H1 (cell line): ENCODE measurements at regions not wholly inside any gene's neighbourhood (a gene's known extent, or its start where the extent isn't known, plus 50 kb on each side); places are given as distances from the start of the nearest gene placed in this dataset.

Experiments used
- CTCF ChIA-PET: fragments of 300-600 bp; sonication (Branson Sonifier 250); formaldehyde crosslinking; loops from one replicate; lab custom pipeline; 2021; ENCODE audit not compliant: partially characterized antibody; lab: Charles Lee
- POLR2A ChIA-PET: fragments of 300-600 bp; sonication (Branson Sonifier 250); formaldehyde crosslinking; loops from one replicate; lab custom pipeline; 2021; ENCODE audit warnings: inconsistent platforms; ENCODE audit not compliant: partially characterized antibody; lab: Charles Lee
- DNase-seq, 2 experiments: peaks; one replicate each; pipeline versions ENCODE4 v3.0.0 to v3.0.0-alpha.2; 2010 to 2022; ENCODE audit warnings: low spot score in 2 of 2, low read depth in 1 of 2, mixed read lengths in 1 of 2
- FAIRE-seq: peaks from 2 replicates; lab custom pipeline; 2011; peaks lifted over from hg19 to GRCh38; lab: Jason Lieb, UNC
- H2AFZ ChIP-seq: 2 replicates; pipeline ENCODE4 v1.8.1; 2012; ENCODE audit warnings: low read length, inconsistent platforms
- H2AK5ac ChIP-seq: 2 replicates; pipeline ENCODE4 v1.6.1; 2013; ENCODE audit warnings: low read depth, low read length
- H2BK120ac ChIP-seq: replicated peaks from 2 replicates; pipeline ENCODE3; 2013; ENCODE audit warnings: low read depth, low read length, inconsistent platforms
- H2BK12ac ChIP-seq: 2 replicates; pipeline ENCODE4 v1.6.1; 2013; ENCODE audit warnings: low read depth, low read length
- H2BK15ac ChIP-seq: 2 replicates; pipeline ENCODE4 v1.6.1; 2013; ENCODE audit warnings: low read length
- H2BK20ac ChIP-seq: 2 replicates; pipeline ENCODE4 v1.6.1; 2013; ENCODE audit warnings: low read length
- H2BK5ac ChIP-seq: 2 replicates; pipeline ENCODE4 v1.6.1; 2013; ENCODE audit warnings: low read depth, low read length
- H3K14ac ChIP-seq: 2 replicates; pipeline ENCODE4 v1.6.1; 2013; ENCODE audit warnings: inconsistent platforms; ENCODE audit not compliant: insufficient read length
- H3K18ac ChIP-seq: 2 replicates; pipeline ENCODE4 v1.6.1; 2013; ENCODE audit warnings: low read length; ENCODE audit errors: extremely low read depth
- H3K23ac ChIP-seq: 2 replicates; pipeline ENCODE4 v1.6.1; 2013; ENCODE audit warnings: inconsistent platforms; ENCODE audit not compliant: insufficient read length
- H3K23me2 ChIP-seq: 2 replicates; pipeline ENCODE4 v1.6.1; 2013; ENCODE audit warnings: low read depth, low read length
- H3K27ac ChIP-seq: 2 replicates; pipeline ENCODE4 v1.6.1; 2011; ENCODE audit warnings: low read depth, low read length, inconsistent platforms
- H3K27me3 ChIP-seq, 4 experiments: replicated peaks in 1 of 4; 1 replicate in 1 of 4; 2 replicates in 3 of 4; pipeline versions ENCODE4 v1.6.1 to v1.8.1; 2011 to 2013; ENCODE audit warnings: low read length in 3 of 4, mild to moderate bottlenecking in 3 of 4, inconsistent platforms in 2 of 4, mixed read lengths in 2 of 4, moderate library complexity in 1 of 4; ENCODE audit not compliant: control insufficient read depth in 3 of 4, insufficient read depth in 3 of 4; ENCODE audit errors: extremely low read depth in 1 of 4
- H3K36me3 ChIP-seq, 4 experiments: 2 replicates each; pipeline versions ENCODE4 v1.6.1 to v1.8.1; 2011 to 2013; ENCODE audit warnings: mild to moderate bottlenecking in 4 of 4, low read length in 3 of 4, moderate library complexity in 2 of 4, control low read depth in 1 of 4, inconsistent platforms in 1 of 4; ENCODE audit not compliant: insufficient read depth in 4 of 4, control insufficient read depth in 2 of 4
- H3K4ac ChIP-seq: replicated peaks from 2 replicates; pipeline ENCODE3; 2013; ENCODE audit warnings: low read length, low read depth, mixed read lengths, inconsistent platforms; ENCODE audit not compliant: insufficient read length
- H3K4me1 ChIP-seq, 4 experiments: replicated peaks in 1 of 4; 1 replicate in 1 of 4; 2 replicates in 3 of 4; pipeline versions ENCODE4 v1.6.1 to v1.8.1; 2011 to 2013; ENCODE audit warnings: low read length in 3 of 4, inconsistent platforms in 2 of 4, mixed read lengths in 1 of 4; ENCODE audit not compliant: insufficient read depth in 4 of 4, control insufficient read depth in 3 of 4
- H3K4me2 ChIP-seq, 2 experiments: 2 replicates each; pipeline versions ENCODE4 v1.6.1 to v1.8.1; 2011 to 2013; ENCODE audit warnings: low read depth in 2 of 2, low read length in 2 of 2, control low read depth in 1 of 2, inconsistent platforms in 1 of 2, mild to moderate bottlenecking in 1 of 2; ENCODE audit not compliant: insufficient read depth in 1 of 2
- H3K4me3 ChIP-seq, 4 experiments: fragments of 200-600, 300-600 bp in 1 of 4; sonication (generic), shearing (Covaris generic), sonication (Bioruptor Twin) in 1 of 4; 2 replicates each; pipeline versions ENCODE4 v1.5.1 to v1.8.1; 2011 to 2016; ENCODE audit warnings: low read length in 4 of 4, low read depth in 3 of 4, control low read depth in 2 of 4, inconsistent platforms in 2 of 4, mild to moderate bottlenecking in 2 of 4, mixed read lengths in 1 of 4, moderate library complexity in 1 of 4; ENCODE audit not compliant: insufficient read depth in 2 of 4; ENCODE audit errors: extremely low read depth in 1 of 4
- H3K56ac ChIP-seq: replicated peaks from 2 replicates; pipeline ENCODE3; 2013; ENCODE audit warnings: low read depth, mild to moderate bottlenecking, mixed read lengths, low read length, inconsistent platforms; ENCODE audit not compliant: insufficient read length
- H3K79me1 ChIP-seq: 2 replicates; pipeline ENCODE4 v1.6.1; 2013; ENCODE audit warnings: low read depth, low read length, control low read depth
- H3K79me2 ChIP-seq, 2 experiments: 2 replicates each; pipeline versions ENCODE4 v1.6.1 to v1.8.1; 2012 to 2013; ENCODE audit warnings: low read length in 2 of 2, mild to moderate bottlenecking in 2 of 2, inconsistent platforms in 1 of 2; ENCODE audit not compliant: insufficient read depth in 2 of 2, control insufficient read depth in 1 of 2
- H3K9ac ChIP-seq, 4 experiments: replicated peaks in 1 of 4; 1 replicate in 1 of 4; 2 replicates in 3 of 4; pipeline versions ENCODE4 v1.6.1 to v1.8.1; 2011 to 2013; ENCODE audit warnings: low read depth in 3 of 4, low read length in 3 of 4, control low read depth in 2 of 4, mild to moderate bottlenecking in 2 of 4, moderate library complexity in 2 of 4, inconsistent platforms in 1 of 4; ENCODE audit errors: extremely low read depth in 1 of 4
- H3K9me3 ChIP-seq, 2 experiments: 2 replicates each; pipeline versions ENCODE4 v1.6.1 to v1.8.1; 2012 to 2013; ENCODE audit warnings: mild to moderate bottlenecking in 2 of 2, moderate library complexity in 2 of 2, control low read depth in 1 of 2, inconsistent platforms in 1 of 2, low read depth in 1 of 2, low read length in 1 of 2, mixed read lengths in 1 of 2; ENCODE audit not compliant: insufficient read depth in 2 of 2
- H4K20me1 ChIP-seq, 2 experiments: replicated peaks in 1 of 2; 2 replicates each; pipeline versions ENCODE3 to v1.8.1; 2011 to 2013; ENCODE audit warnings: inconsistent platforms in 2 of 2, low read length in 2 of 2, mild to moderate bottlenecking in 1 of 2; ENCODE audit not compliant: insufficient read depth in 2 of 2, control insufficient read depth in 1 of 2
- H4K5ac ChIP-seq: 2 replicates; pipeline ENCODE4 v1.6.1; 2013; ENCODE audit warnings: low read length, low read depth, mixed read lengths, inconsistent platforms; ENCODE audit not compliant: insufficient read length
- H4K8ac ChIP-seq: 2 replicates; pipeline ENCODE4 v1.8.0; 2013; ENCODE audit warnings: mild to moderate bottlenecking, moderate library complexity, low read length, inconsistent platforms; ENCODE audit not compliant: insufficient read depth; ENCODE audit errors: extremely low read depth
- H4K91ac ChIP-seq: replicated peaks from 2 replicates; pipeline ENCODE3; 2013; ENCODE audit warnings: low read length, mixed read lengths, inconsistent platforms; ENCODE audit not compliant: insufficient read length
- RFX5 ChIP-seq: IDR thresholded peaks from 2 replicates; pipeline ENCODE4 v1.6.1; 2011; ENCODE audit warnings: low read depth, low read length, improper control_type of control experiment, borderline replicate concordance
- YY1 ChIP-seq: IDR thresholded peaks from 2 replicates; pipeline ENCODE4 v1.6.1; 2011; ENCODE audit warnings: low read depth, mild to moderate bottlenecking, low read length
- WGBS, 2 experiments: shearing (Covaris generic) in 1 of 2; methylation state at CpG; one replicate each; pipeline versions ENCODE4 v1.1.6 to v1.1.7; 2013 to 2015; ENCODE audit warnings: low lambda C conversion rate in 2 of 2, mixed read lengths in 2 of 2, inconsistent platforms in 1 of 2, low coverage in 1 of 2, missing lambda C conversion rate in 1 of 2; ENCODE audit not compliant: insufficient replicate concordance in 2 of 2, insufficient coverage in 1 of 2, insufficient read length in 1 of 2; ENCODE audit errors: extremely low coverage in 1 of 2, missing lambda C conversion rate in 1 of 2; 5-methylcytosine and 5-hydroxymethylcytosine counted together

GRCh38 chr6:9380568-9380967 lies 945.2 kb upstream of the SLC35B3 start:
- FAIRE-seq: no peak
- no peak overlapping the region for H2AFZ ChIP-seq
- 95% methylated on average over 2 of the region's 2 CpGs; no CpG with 5 or more reads in 1 of the 2 experiments for WGBS, 2 experiments

More at GRCh38 chr6:9380568-9380967, 945.2 kb upstream of the SLC35B3 start:
- Histone ChIP-seq H2AK5ac (no peak overlapping the region), H4K8ac (no peak overlapping the region), H2BK12ac (no peak overlapping the region), H3K9ac (no peak overlapping the region), H3K27me3 (no peaks in the 10 kb centered on the region), H3K36me3 (no peaks in the 10 kb centered on the region), H2BK20ac (no peak overlapping the region), H2BK5ac (no peak overlapping the region)
- TF ChIP-seq RFX5: no peak
- no peak for TF ChIP-seq YY1
- TF ChIP-seq, all 59 proteins: peak for 0
- H3K18ac ChIP-seq: no peak overlapping the region
- H2BK120ac ChIP-seq: no peak overlapping the region
- H4K5ac ChIP-seq: no peak overlapping the region
- no peak overlapping the region for H3K4me3 ChIP-seq
- H3K27ac ChIP-seq: no peak overlapping the region
- no peak overlapping the region for H2BK15ac ChIP-seq
- H3K23me2 ChIP-seq: no peaks in the 10 kb centered on the region; the same call in 1 of the 2 replicates
- no peaks in the 10 kb centered on the region for H4K20me1 ChIP-seq
- ChIA-PET CTCF (interaction anchor here (0.6 kb wide), 1 partner anchor 890 kb away, joined by 4 read pairs; no protein-coding TSS in a partner anchor), POLR2A (no interaction called here)
- H3K23ac ChIP-seq: no peak overlapping the region
- H3K79me2 ChIP-seq: no peaks in the 10 kb centered on the region
- no peak for DNase-seq
- H3K4ac ChIP-seq: no peak overlapping the region
- no peak overlapping the region for H3K14ac ChIP-seq
- no peak overlapping the region for H3K4me2 ChIP-seq
- H4K91ac ChIP-seq: no peak overlapping the region
- H3K4me1 ChIP-seq: no peaks in the 10 kb centered on the region
- H3K56ac ChIP-seq: no peak overlapping the region
- H3K9me3 ChIP-seq: no peaks in the 10 kb centered on the region
- no peaks in the 10 kb centered on the region for H3K79me1 ChIP-seq
